T-helper 2 cell treated with Interferon-gamma antibody and Interleukin-4, amounts not matched to agents 100 ng/mL and 5 ng/mL, for 36 hours (primary cell): ENCODE measurements at regions not wholly inside any gene's neighbourhood (a gene's known extent, or its start where the extent isn't known, plus 50 kb on each side); places are given as distances from the start of the nearest gene placed in this dataset.
"Not testable (repeated sequence)": the region's sequence is repeated elsewhere in the genome, so short reads cannot be mapped to it uniquely, and the experiment has no call there.

Source experiments
- intact Hi-C: fragments of 100-400 bp; cut with micrococcal nuclease; formaldehyde crosslinking; loops from one replicate; pipeline ENCODE4 v1.15.1; 2023

- intact Hi-C loops, result no loop called here
Observed at GRCh38 chr4:27119239-27119638, 258.6 kb downstream of the STIM2 start.

GRCh38 chr4:27121830-27122229 lies 261.2 kb downstream of the STIM2 start:
- intact Hi-C loops, result no loop called here

- intact Hi-C loops, result no loop called here
Observed at GRCh38 chr4:27123123-27123768, 262.6 kb downstream of the STIM2 start.

GRCh38 chr4:27123769-27124124 lies 263.1 kb downstream of the STIM2 start:
- intact Hi-C loops, result no loop called here

GRCh38 chr4:27126895-27127294 lies 266.3 kb downstream of the STIM2 start:
- intact Hi-C loops, result not testable (repeated sequence)

GRCh38 chr4:27128443-27128842 lies 267.8 kb downstream of the STIM2 start:
- intact Hi-C loops, result no loop called here

GRCh38 chr4:27129871-27130366 lies 269.3 kb downstream of the STIM2 start:
- intact Hi-C loops, result no loop called here

- intact Hi-C loops, result no loop called here
Observed at GRCh38 chr4:27132497-27132896, 271.9 kb downstream of the STIM2 start.

GRCh38 chr4:27140486-27140885 lies 279.8 kb downstream of the STIM2 start:
- intact Hi-C loops, result no loop called here

- intact Hi-C loops, result no loop called here
Observed at GRCh38 chr4:27141530-27141929, 280.9 kb downstream of the STIM2 start.

- intact Hi-C loops, result no loop called here
Observed at GRCh38 chr4:27142841-27143240, 282.2 kb downstream of the STIM2 start.

- intact Hi-C loops, result no loop called here
Observed at GRCh38 chr4:27145597-27145996, 285.0 kb downstream of the STIM2 start.

GRCh38 chr4:27148211-27148895 lies 287.7 kb downstream of the STIM2 start:
- intact Hi-C loops, result no loop called here

GRCh38 chr4:27149541-27150212 lies 289.0 kb downstream of the STIM2 start:
- intact Hi-C loops, result no loop called here

GRCh38 chr4:27152703-27153102 lies 292.1 kb downstream of the STIM2 start:
- intact Hi-C loops, result no loop called here

- intact Hi-C loops, result no loop called here
Observed at GRCh38 chr4:27154706-27155105, 294.1 kb downstream of the STIM2 start.

- intact Hi-C loops, result no loop called here
Observed at GRCh38 chr4:27161191-27161590, 300.6 kb downstream of the STIM2 start.

GRCh38 chr4:27168783-27169182 lies 308.1 kb downstream of the STIM2 start:
- intact Hi-C loops, result no loop called here

GRCh38 chr4:27173280-27173679 lies 312.6 kb downstream of the STIM2 start:
- intact Hi-C loops, result no loop called here

- intact Hi-C loops, result no loop called here
Observed at GRCh38 chr4:27176400-27176799, 315.8 kb downstream of the STIM2 start.

GRCh38 chr4:27176881-27177280 lies 316.2 kb downstream of the STIM2 start:
- intact Hi-C loops, result no loop called here

GRCh38 chr4:27178061-27178460 lies 317.4 kb downstream of the STIM2 start:
- intact Hi-C loops, result no loop called here

- intact Hi-C loops, result no loop called here
Observed at GRCh38 chr4:27181693-27182092, 321.1 kb downstream of the STIM2 start.
